NCI-H2227 treated with DMSO at 0.1 percent for 48 hours (cell line): ENCODE measurements at regions not wholly inside any gene's neighbourhood (a gene's known extent, or its start where the extent isn't known, plus 50 kb on each side); places are given as distances from the start of the nearest gene placed in this dataset.

ENCODE experiments used
- DNase-seq: peaks from one replicate; lab custom pipeline; 2025; lab: John Stamatoyannopoulos, UW

DNA sequence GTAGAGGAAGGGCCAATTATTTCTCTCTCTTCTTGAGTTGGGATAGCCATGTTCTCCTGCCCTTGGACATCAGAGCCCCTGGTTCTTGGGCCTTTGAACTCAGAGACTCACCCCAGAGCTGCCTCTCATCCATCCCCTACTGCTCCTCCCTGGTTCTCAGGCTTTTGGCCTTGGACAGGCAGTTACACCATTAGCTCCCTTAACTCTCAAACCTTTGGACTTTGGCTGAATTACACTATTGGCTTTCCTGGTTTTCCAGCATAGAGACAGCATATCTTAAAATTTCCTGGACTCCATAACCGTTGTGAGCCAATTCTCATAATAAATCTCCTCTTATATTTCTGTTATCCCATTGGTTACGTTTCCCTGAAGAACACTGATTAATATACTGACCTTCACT, 63.7 kb upstream of the CHL1 start:
- DNase-seq: no peak

DNA sequence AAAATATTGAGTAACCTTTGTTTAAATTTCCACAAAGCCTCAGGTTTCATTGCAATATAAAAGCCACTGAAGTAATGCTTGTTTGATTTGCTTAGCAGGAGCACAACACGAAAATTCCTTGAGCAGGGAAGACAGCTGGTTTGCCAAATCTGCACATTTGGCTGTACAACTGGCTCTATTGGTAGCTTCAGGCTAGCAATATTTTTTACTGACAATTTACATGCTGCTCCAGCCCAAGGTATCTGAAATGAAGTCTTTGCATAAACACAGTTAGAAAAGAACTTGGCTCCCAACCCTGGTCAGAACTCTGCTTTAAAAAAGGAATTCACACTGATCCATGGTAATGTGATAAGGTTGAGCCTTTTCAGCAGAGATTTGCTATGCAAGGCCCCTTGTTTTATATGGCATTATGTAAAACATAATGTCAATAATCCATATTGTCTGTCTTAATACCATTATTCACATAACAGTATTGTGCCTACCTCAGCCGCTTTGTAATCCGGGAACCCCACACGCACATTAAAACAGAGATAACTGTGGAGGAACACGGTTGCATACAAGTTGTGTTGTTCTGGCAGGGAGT, 55.7 kb upstream of the CHL1 start:
- no peak for DNase-seq
